NCI-H510A treated with DMSO at 0.1 percent for 48 hours (cell line): ENCODE measurements at regions not wholly inside any gene's neighbourhood (a gene's known extent, or its start where the extent isn't known, plus 50 kb on each side); places are given as distances from the start of the nearest gene placed in this dataset.

Source experiments
- DNase-seq: peaks from one replicate; lab custom pipeline; 2025; lab: John Stamatoyannopoulos, UW

DNA sequence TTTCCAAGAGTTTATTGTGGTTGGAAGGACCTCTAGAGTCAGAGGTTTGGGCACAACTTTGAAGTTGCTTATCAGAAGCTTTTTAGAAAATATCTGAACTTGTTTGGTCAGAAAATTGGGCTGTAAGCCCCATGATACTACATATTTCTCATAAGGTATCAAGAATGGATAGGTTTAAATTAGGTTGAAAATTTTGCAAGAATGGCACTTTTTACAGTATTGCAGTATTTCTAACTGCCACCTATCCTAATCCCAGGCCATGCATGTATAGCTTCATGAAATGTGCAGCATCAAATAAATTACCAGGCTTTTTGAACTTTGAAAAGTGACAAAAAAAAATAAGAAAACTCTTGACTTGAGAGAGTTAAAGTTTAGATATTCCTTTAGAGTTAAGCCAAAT lies 367.2 kb downstream of the FIGN start:
- no peak for DNase-seq

- DNase-seq, result no peak
Measured at GRCh38 chr2:163367825-163368582, 367.8 kb downstream of the FIGN start.

DNA sequence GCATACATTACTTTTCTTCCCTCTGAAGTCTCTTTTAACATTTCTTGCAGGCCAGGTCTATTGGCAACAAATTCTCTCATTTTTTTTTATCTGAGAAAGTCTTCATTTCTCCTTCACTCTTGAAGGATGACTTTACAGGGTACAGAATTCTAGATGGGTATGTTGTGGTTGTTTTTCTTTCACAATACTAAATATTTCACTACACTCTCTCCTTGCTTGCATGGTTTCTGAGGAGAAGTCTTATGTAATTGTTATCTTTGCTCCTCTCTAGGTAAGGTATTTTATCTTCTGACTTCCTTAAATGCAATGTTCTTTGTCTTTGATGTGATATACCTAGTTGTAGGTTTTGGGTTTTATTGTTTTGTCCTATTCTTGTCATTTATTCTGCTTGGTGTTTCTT lies 371.1 kb downstream of the FIGN start:
- no peak for DNase-seq

DNA sequence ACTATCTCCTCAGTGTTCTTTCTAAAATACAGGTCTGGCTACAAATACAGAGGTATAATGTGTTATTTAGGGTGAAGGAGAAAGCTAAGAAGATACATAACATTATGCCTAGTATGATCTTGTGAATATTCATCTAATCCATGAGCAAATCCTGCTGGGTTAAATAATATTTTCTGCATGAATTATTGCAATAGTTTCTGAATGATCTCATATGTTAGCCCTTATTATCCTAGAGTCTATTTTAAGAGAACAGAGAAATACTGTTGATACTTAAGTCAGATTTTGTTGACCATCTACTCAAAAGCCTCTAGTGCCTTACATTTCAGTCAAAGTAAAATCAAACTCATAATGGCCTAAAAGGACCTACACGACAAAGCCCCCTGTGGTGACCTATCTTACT lies 382.3 kb downstream of the FIGN start:
- no peak for DNase-seq

DNA sequence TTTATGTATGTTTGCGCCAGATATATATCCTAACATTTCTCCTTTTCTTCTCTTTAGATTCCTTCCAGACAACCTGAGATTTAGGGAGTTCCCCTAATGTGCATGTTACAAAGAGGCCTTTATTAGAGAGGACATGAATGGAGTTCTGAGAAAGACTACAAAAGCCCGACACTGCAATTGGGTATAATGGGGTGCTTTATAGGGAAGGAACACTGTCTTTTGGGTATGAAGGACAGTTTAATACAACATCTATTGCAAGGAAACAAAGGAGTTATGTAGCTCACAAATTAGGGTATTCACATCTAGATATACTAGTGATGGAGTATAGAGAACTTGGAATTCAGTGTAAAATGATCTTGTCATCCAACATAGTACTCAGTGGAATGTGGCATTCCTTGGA lies 383.8 kb downstream of the FIGN start:
- DNase-seq, result no peak

GRCh38 chr2:163351143-163351542 lies 384.7 kb downstream of the FIGN start:
- no peak for DNase-seq

DNA sequence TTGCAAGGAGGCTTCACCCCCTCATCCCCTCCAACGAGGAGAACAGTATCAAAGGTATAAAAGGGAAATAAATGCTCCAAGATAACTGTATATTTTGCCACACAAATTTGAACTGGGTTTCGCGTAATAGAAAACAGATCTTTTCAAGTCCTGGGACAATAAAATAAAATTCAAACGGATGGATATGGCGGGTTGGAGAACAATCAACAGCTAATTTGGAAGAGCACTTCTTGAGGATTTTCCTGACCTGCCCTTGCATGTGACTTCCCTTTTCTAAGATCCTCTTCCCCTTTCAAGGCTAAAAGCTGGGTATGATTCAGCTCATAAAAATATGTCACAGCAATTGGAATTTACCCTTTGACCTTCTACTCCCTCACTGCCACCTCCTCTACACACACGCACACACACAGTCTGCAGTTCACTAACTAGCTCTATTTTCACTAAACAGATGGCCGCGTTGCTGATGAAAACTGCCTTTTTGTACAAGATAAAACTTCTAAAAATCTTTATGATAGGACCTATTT lies 386.9 kb downstream of the FIGN start:
- DNase-seq, result no peak

DNA sequence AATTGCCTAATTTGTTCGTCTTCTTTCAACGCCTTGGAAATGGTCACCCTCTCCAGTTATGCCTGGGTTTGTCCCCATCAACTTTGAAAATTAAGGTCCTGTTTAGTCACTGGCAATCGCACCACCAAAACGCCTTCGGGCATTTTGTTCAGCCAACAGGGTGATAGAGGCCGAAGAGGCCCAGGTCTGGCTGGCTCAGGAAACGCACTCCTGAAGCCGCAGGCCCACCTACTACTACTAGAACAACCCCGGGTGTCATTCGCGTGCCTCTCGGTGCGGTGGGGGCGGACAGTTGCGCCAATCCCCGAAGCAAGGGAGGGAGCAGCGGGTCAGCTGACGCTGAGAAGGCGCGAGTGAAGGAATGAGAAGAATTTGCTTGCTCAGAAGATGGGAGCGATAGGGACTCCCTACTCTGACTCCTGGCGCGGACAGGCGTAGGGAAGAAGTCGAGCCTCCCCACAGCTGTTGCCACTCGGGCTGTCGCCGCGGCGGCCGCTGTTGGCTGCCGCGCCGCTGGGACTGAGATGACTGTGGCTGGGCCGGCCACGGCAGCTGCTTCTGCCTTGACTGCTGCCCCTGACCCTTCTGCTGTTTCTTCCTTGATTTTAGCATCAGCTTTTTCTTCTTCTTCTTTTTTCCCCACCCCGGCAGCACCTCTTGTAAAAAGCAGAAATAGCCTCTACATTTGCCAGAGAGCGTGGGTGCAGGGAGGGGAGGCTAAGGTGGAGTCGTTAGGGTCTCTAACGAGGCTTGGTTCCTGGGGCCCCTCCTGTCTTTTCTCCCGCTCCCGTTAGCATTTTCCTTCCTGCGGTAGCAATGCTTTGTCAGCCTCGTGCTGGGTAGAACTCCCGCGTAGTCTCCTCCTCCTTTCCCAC lies 387.6 kb downstream of the FIGN start:
- peak; percentile 19 for DNase-seq

GRCh38 chr2:163345795-163346573 lies 389.8 kb downstream of the FIGN start:
- DNase-seq, result peak; percentile 72

- no peak for DNase-seq
Measured at GRCh38 chr2:163343316-163343715, 392.5 kb downstream of the FIGN start.

- no peak for DNase-seq
Measured at GRCh38 chr2:163341426-163341825, 394.4 kb downstream of the FIGN start.

DNA sequence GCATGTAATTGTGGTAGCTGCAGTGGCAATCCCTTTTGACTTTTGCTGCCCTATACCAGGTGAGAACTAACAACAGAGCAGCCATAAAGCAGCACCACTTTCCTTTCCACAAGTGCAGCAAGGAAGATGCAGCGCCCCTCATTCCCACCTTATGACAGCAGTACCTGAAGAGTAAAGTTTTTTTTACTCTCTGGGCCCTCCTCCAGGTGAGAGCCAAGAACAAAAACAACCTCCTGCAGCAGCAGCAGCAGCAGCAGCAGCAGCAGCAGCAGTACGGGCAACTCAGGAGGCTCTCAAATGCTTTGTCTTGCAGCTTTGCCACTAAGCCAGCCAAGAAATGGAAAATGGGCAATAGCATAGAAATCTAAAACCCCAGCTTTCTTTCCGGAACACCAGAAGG lies 397.5 kb downstream of the FIGN start:
- no peak for DNase-seq

GRCh38 chr2:163324677-163325076 lies 411.1 kb downstream of the FIGN start:
- DNase-seq, result no peak

GRCh38 chr2:163319006-163319405 lies 416.8 kb downstream of the FIGN start:
- no peak for DNase-seq

DNA sequence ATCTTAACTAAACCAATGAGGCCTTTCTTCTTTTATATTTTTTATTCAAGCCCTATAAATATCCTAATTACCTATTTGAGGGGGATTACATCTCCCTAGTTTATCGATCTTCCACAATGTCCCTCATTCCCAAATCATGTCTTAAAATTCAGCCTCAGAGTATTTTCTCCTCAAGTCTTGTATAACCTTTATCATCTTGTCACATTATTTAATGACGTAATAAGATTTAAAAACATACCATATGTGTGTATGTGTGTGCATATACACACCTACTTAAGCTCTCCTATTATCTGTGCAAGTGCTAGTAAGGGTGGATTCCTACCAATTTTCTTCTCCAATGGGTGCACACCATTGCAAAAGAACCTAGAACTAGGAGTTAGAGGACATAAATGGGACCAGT lies 421.1 kb downstream of the FIGN start:
- DNase-seq, result no peak

DNA sequence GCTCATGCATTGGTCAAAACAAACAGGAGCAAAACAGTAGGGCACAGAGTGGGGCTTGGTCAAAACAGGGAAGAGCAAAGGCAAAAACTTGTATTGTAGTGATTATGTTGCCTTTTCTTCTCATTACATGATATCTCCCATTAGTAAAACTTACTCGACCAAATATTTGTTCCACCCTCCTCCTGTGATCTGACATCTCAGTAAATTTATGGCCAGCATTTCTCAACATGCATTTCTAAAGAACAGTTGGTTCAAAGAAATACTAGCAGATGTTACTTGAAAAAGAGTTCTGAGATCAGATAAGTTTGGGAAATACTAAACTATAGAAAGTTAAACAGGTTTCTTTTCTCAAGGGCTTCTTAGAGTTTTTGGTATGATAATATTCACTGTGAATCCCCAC lies 423.1 kb downstream of the FIGN start:
- DNase-seq, result no peak

DNA sequence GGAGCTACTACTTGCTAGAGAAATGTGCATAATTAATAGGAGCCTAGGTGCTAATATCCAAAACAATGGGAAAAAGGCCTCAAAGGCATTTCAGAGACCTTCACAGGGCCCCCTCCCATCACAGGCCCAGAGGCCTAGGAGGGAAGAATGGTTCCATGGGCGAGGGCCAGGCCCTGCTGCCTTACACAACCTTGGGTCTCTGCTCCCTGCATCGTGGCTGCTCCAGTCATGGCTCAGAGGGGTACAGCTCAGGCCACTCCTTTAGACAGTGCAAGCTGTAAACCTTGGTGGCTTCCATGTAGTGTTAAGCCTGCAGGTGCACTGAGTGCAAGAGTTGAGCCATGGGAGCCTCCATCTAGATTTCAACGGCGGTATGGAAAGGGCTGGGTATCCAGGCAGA lies 429.2 kb downstream of the FIGN start:
- no peak for DNase-seq

DNA sequence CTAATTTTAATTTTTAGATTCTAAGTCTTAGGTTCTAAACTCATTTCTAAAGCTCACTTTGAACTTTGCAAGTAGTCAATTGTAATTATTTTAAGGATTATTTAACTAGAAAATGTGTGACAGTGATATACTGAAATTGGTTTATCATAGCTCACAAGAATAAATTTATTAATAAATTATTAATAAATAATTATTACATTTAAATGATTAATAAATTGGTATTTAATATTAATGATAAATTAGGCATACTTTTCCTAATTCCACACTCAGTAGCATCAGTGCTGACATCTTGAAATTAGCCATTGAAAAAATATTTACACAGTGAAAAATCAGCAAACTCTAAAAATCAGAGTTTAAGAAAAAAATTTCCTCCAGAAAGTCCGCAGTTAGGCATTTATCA lies 433.7 kb downstream of the FIGN start:
- no peak for DNase-seq

DNA sequence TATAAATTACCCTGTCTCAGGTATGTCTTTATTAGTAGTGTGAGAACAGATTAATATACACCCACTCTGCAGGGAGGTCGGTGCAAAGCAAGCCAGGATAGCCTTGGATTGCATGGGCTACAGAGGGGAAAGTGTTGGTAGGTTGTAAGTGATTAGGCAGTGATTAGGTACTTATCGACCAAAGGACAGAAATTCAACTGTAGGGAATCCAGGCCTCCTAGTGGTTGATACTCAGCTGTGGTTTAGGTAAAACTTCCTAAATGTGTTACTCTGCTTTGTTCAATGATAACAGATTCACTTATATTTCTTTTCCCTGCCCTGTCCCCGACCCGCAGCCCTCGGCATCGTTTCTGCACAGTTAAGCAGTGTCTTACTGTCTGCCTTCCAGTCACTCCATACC lies 444.0 kb downstream of the FIGN start:
- no peak for DNase-seq

DNA sequence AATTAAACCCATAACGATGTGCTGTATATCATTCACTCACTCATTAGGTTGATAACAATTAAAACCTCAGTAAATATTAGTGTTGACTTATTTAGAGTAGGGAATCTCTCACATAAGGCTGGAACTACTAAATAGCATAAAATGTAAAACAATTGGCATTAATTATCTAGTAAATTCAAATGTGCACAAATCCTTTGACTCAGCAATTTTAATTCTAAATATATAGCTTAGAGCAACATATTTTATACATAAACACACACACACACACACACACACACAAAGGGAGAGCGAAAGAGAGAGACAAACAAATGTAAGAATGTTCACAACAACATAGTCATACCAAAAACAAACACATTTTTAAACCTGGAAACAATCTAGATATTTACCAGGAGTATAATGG lies 443.1 kb upstream of the KCNH7 start:
- DNase-seq, result no peak

DNA sequence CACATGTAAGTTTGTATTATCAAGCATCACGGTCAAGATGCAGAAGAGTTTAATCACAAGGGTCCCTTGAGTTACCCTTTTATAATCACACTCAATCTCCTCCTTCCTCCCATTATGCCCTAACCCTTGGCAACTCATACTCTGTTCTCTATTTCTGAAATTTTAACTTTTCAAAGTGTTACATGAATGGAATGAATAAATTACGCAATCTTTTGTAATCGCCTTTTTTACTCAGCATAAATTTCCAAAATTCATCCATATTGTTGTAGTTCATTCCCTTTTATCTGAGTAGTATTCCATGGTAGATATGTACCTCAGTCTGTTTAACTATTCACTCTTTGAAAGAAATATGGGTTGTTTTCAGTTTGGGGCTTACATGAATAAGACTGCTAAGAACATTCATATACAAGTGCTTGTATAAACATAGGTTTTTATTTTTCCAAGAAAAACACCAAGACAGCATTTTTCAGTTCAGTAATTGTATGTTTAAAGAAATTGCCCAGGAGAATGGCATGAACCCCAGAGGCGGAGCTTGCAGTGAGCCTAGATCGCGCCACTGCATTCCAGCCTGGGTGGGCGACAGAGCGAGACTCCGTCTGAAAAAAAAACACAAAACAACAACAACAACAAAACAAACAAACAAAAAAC lies 430.9 kb upstream of the KCNH7 start:
- DNase-seq, result no peak

- no peak for DNase-seq
Measured at GRCh38 chr2:163266772-163267171, 428.2 kb upstream of the KCNH7 start.
